GM21619 (cell line): ENCODE measurements at regions not wholly inside any gene's neighbourhood (a gene's known extent, or its start where the extent isn't known, plus 50 kb on each side); places are given as distances from the start of the nearest gene placed in this dataset.

Source experiments
- ATAC-seq: cut with Tn5 transposase; IDR thresholded peaks from one replicate; pipeline ENCODE4 v1.9.1; 2021; ENCODE audit not compliant: unreplicated experiment

DNA sequence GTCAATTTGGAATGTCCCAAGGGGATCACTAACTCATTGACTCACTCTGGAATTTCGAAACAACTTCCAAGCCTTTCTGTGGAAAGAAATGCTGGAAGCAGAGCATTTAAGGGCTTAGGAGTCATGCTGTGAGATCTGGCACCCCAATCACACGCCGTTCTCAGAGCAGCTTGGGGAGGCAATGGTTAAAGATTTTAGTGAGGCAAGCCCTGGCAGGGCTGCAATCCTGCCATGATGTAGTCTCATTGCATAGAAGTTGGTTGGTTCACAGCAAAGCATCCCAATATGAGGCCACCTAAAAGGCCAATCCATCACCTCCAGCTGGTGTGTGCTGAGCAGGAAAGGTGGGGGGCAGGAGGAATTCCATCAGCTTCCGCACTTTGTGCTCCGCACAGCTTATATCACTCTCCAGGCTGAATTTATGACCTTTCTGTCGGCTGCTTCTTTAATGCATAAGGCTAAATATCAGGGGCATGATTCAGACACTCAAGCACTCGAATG, 1043.9 kb upstream of the POU3F3 start:
- ATAC-seq: no peak

DNA sequence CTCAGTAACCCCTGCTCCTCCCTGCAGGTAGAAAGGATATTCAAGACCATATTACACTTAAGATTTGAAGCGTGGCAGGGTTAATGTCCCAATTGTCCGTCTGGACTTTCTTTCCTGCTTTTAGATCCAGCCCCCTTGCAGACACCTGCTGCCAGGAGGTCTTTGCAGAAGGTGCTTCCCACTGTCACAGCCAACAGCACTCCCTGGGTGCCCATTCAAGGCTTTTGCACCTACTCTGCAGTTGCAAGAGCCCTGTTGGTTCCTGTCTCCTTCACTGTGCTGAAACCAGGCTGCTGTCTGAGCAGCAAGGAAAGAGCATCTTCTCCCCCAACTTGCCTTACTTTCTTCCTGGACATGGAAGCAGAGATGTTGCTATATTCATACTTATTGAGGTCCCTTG, 1043.0 kb upstream of the POU3F3 start:
- no peak for ATAC-seq

DNA sequence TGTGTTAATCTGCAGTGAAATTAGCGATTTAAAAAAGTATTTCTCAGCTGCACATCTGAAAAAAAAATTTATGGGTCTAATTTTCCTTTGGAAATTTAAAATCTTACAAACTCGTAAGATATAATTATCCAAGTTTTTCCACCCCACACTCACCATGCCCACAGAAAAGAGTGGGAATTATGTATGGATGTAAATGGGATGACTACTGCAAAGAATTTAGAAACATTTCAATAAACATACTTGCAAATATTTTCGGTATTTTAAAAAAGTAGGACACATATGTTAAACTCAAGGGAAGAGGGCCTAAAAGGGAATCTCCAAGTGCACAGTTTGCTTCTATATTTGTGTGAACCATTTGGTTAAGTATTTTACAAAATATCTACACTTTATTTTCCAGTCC, 1039.9 kb upstream of the POU3F3 start:
- ATAC-seq: no peak

DNA sequence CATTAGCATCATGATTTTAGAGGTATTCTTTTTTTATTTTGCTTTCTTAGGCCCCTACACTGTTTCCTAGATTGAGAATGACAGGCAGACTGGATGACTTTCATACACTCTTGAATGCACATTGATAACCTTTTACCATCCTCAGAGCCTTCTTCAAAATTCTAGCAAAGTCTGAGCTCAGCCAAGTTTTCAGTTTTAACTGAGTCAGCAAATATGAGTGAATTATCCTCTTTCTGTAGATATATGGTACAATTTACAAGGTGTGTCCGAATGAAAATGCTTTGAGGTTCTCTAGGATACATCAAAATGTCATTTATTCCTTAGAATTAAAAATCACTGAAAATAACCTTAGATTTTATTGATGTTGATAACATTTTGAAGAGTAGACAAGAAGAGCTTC, 1038.2 kb upstream of the POU3F3 start:
- no peak for ATAC-seq

DNA sequence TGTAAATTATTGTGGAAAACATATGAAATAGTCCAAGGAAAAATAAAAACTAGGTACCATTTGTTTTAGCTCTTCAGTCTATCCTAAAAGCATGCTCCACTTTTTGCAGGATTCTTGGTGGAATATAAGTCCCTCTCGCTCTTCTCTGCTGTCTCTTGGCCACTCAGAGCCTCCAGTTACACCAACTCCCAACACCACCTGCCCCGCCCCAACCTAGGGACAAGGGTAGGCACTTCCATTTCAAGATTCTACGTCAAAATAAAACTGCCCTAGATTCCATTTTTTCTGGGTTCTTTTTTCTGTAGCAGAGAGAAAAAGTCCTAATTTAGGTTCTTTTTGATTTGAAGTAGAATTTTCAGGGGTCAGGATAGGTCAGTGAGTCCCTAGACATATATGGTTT, 1036.2 kb upstream of the POU3F3 start:
- ATAC-seq: no peak

DNA sequence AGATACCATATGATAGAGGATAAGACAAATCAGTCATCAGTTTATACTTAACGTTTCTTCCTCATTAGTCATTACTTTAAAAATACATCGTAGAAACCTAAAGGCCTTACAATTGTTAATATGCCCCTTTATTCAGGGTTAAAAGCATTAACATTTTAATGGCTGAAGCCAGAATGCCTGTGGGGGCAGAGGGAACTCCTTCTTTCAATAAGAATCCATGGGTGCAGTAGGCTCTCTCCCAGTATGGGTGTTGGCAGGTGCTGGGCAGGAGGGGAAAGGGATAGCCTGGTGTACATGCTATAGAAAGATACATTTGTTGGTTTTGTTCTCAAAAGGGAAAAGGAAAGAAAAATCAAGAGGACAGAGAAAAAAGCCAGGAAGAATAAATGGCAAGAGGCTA, 1035.7 kb upstream of the POU3F3 start:
- ATAC-seq: no peak

DNA sequence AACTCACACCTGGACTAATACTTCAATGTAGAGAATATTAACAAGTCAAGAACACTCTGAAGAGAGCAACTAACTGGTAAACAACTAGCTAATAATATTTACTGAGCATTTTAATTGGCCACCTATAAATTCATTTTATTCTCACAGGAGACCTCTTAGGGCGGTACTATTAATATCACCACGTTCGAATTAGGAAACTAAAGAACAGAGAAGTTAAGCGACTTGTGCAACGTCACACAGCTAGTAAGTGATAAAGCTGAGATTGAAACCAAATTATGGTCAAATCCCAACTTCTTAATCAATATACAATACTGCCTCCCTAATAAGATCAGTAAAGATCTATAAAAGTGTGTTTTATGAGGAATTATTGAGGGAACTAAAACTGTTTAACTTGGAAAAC, 1034.3 kb upstream of the POU3F3 start:
- no peak for ATAC-seq

DNA sequence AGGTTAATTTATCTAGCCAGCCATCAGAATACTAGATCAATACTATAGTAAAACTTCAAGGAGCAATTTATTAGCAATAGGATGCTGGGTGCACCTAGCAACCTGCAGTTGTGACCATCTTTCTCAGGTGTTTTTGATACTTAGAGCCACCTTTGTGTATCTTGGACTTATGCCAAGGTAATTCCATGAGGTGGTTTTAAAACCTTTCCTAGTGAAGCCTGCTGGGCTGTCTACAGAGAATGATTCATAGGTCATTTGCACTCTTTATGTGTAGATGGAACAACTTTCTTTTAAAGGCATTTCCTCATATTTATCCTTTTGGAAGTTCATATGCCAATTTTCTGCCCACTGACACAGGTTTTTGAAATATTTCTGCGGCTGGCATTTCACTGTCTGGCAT, 1030.1 kb upstream of the POU3F3 start:
- no peak for ATAC-seq

DNA sequence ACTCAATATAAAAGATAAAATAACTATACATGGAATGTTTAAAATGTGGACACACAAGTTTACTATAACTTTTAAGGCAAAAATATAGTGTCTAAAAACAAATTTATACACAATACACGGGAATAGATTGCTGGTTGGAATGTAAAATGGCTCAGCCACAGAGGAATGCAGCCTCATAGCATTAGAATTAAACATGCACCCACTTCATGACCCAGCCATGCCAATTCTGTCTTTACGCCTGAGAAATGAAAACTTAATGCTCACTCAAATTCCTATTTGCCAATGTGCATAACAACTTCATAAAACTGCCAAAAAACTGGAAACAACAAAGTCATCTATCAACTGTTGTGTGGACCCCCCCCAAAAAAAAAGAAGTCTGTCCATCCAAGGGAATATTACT, 1006.6 kb upstream of the POU3F3 start:
- no peak for ATAC-seq

DNA sequence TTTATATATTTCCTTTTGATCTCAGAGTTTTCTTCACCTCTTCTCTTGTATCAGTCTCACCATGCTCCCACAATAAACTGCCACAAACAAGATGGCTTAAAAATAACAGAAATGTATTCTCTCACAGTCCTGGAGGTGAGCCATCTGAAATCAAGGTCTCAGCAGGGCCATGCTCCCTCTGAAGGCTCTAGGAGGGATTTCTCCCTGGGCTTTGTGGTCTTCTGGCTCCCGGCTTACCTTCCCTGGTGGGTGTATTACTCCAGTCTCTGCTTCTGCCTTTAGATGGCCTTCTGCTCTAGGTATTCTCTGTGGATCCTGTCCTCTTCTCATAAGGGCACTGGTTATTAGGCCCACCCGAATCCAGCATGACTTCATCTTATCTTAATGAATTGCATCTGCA, 994.7 kb upstream of the POU3F3 start:
- no peak for ATAC-seq

DNA sequence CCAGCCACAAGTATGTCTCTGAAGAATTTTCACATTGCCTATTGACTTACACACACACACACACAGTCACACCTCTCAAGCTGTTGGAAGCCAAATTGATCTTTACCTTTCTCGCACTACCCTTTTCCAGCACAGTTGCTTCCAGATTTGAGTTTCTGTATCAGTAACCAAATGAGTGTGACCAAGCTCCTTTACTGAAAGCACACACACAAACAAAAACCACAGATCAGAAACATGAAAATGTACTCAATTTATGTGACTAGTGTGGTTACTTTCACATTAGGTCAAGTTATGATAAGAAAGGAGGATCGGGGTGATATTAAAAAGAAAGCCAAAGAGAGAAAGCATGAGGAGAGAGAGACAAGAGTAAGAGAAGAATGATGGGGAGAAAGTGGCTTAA, 993.9 kb upstream of the POU3F3 start:
- no peak for ATAC-seq

DNA sequence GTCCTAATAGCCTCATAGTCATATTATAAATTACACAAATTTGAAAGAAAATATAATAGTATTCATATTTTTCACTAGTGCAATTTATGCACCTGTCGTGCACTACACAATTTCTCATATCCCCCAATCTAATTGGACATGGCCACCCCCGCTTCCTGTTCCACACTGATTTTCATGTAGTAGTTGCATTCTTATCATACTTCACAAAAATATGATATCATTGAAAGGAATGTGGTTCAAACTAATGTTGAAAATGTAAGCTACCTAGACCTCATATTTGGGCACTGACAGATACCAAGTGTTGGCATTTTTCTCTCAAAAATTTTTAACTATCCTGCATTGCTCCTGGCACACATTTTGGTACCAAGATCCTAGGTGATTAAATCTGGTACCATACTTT, 985.5 kb upstream of the POU3F3 start:
- no peak for ATAC-seq

DNA sequence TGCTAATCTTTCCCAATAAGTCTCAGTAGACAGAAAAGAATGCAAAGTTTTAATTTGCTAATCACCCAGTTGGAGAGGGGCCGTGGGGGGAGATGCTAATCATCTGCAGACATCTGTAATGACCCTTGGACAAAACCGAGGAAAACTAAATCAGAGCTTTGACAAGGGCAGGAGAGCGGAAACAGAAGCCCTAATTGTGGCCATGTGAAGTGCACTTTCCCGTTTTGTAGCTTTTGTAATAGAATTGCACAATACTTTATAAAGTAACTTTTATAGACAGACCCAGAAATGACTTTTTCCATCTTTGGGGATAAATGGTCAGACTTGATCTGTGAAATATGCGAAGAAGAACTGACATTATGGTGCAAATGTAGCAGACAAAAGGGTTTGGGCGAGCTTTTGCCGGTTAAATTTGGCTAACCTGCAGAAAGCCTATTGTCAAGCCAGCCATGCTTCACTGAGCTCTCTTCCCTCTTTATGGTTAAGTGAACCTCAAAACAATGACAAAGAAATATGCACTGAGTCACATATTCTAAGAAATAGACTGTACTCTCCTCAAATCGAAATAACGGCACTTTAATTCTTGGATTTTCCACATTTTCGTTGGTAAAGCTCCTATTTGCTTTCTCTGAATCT, 980.1 kb upstream of the POU3F3 start:
- no peak for ATAC-seq

DNA sequence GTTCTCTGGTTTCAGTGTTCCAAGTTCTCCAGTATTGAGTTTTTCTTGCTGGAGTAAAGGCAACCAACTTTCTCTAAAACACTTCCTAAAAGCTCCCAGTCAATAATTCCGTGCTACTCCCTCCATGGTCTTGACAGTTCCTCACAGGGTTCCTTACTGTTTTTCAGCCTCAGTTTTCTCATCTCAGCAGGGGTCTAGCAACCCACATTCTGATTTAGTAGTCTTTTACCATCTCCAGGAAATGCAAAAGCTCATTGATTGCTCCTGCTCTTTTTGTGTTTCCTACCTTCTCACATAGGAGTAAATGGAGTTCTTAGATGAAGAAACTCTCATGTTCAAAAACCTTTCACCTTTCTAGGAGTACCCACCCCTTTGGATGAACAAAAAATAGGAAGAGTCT, 978.8 kb upstream of the POU3F3 start:
- ATAC-seq: no peak

DNA sequence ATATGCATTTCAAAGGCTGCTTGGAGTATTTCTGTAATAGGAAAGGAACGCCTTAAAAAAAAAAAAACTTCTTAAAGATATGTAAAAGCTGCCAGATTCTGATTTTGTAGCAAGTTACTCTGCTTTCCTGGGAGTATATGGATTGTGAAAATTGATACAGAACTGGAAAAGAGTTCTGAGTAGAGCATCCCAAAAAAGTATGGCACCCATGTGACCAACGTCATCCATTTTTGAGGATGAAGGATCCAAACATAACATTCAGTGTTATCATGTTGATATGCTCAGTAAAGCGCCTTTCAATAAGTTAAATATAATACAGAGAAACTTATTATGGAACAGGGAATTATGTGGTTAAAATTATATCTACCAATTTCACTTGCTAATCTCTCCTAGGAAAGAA, 978.4 kb upstream of the POU3F3 start:
- no peak for ATAC-seq

DNA sequence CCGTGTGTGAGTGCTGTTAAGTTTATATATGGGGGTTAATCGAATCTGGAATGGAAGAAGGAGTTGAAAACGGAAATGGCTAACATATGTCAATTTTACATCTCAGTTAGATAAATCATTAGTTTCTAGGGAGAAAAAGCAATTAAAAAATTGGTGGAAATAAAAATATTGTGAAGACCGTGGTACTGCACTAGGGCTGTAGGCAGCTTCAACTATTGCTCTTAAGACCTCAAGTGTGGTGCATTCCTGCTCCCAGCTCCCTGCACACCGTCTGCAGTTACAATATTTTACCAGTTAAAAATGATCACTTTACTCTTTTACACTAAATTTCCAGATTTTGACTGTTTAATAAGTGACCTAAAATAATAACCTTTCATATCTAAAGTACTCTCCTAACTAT, 977.3 kb upstream of the POU3F3 start:
- ATAC-seq: no peak

DNA sequence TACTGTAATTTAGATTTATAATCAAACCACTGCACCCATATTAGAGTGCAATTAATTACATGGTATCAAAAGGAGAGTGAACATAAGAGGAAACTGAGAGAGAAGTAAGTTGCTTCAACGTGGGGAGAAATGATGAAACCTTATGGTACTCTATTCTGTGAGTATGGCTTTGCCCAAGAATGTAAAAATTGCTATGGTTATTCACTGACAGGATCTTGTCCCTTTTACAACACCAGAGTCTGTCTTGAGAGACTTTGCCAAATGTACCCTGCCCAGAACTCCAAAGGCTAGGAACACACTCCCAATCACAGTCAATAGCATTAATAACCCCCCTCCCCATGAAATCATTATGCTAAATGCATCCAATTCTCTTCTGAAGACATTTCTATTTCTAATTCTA, 974.8 kb upstream of the POU3F3 start:
- ATAC-seq: no peak

DNA sequence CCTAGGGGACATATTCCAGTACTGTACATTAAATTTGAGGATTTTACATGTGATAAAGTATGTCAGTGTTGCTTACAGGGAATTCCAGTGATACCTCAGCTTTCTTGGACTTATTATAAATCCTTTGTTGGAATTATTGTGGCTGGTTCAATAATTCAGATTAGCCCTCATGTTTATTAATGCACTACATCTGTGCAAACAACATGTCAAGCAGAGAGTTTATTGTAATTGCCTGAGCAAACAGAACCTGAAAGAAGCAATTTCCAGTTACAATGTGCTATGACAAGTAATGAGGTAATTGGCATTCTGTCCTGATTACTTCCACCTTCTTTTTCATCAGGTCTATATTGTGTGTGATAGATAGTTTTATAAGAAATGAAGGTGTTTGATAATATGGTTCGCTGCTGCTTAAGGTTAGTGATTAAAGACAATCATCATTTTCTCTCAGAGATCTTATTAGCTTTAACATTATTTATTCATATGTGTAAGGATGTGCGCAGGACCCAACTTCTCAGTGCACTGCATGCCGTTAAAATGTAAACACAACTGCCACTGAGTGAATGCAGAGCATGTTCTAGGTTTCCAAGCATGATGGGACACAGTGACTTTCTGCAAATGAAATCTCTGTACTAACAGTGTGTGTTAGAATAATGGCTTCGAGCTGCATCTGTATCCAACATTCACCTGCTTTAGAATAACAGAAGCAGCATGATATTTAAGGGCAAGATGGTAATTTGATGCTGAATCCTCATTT, 973.7 kb upstream of the POU3F3 start:
- ATAC-seq: no peak

DNA sequence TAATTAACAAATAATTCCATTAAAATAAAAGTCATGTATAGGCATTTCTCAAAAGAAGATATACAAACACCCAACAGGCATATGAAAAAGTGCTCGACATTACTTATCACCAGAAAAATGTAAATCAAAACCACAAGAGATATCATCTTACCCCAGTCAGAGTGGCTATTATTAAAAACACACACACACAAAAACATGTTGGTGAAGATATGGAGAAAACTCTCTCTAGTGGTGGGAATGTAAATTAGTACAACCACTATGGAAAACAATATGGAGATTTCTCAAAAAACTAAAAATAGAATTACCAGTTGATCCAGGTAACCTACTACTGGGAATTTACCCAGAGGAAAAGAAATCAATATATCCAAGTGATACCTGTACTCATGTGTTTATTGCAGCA, 966.3 kb upstream of the POU3F3 start:
- ATAC-seq: no peak

DNA sequence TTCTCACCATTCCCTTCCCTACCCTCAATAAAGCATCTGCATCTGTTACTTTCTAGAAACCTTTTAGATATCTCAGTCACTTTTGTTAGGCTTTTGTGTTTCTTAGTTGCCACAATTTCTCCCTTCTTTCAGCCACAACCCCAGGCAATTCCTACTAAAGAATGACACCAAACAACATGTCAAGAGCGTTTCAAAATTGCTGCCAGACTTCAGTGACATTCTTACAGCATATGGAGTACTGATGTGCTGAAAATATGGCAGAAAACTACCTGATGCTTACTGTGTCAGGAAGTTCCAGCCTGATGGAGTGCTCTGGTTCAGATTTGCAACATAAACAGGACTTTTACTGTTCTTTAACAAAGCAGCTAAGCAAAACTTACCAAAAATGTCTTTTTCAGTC, 957.7 kb upstream of the POU3F3 start:
- ATAC-seq: no peak

DNA sequence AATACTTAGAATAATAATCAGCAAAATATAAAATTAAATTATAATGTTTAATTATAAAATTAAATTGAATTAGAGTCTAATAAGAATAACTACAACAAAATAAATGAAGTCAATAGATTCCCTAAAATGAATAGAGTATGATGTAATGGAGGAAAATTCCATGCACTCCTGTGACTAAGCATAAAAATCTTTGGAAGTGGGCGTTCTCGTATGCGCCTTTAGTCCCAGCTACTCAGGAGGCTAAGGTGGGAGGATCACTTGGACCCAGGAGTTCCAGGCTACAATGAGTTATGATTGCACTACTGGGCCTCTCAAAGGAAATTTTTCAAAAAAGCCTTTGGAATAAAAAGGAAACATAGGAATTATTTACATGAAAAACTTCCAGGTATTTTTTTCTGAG, 955.4 kb upstream of the POU3F3 start:
- no peak for ATAC-seq

DNA sequence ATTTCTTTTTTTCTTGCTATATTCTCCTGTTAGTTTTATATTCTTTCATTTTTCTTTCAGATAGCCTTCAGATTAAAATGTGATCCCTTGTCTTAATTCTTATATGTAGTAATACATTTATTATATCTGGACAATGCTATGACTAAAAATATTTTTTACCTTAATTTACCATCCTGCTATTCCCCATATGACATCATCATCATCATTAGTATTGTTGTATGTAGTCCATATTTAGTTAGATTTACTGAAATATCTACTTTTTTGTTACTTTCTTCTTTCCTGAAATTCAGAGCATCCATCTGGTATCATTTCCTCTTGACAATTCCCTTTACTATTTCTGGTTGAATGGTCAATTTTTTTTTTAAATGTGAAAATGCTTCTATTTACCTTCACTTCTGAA, 951.6 kb upstream of the POU3F3 start:
- ATAC-seq: no peak

DNA sequence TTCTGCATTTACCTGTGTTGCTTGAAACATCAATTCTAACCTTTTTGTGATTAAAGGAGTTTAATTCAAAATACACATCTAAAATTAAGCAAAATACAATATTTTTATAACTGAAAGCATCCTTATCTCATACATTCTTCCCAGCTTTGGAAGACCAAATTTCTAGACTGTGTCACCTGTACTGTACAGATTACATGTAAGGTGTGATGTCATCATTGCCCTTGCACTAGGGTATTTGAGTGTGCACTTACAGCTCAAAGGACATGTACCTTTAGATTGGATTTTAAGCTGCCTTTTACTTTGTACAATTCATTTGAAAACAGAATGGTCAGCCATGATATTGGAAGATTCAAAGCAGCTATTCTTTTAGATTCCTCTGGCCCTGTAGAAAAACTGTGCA, 932.8 kb upstream of the POU3F3 start:
- no peak for ATAC-seq
